ENCODE measurements at regions not wholly inside any gene's neighbourhood (a gene's known extent, or its start where the extent isn't known, plus 50 kb on each side); places are given as distances from the start of the nearest gene placed in this dataset.
"Not testable (repeated sequence)": the region's sequence is repeated elsewhere in the genome, so short reads cannot be mapped to it uniquely, and the experiment has no call there.

DNA sequence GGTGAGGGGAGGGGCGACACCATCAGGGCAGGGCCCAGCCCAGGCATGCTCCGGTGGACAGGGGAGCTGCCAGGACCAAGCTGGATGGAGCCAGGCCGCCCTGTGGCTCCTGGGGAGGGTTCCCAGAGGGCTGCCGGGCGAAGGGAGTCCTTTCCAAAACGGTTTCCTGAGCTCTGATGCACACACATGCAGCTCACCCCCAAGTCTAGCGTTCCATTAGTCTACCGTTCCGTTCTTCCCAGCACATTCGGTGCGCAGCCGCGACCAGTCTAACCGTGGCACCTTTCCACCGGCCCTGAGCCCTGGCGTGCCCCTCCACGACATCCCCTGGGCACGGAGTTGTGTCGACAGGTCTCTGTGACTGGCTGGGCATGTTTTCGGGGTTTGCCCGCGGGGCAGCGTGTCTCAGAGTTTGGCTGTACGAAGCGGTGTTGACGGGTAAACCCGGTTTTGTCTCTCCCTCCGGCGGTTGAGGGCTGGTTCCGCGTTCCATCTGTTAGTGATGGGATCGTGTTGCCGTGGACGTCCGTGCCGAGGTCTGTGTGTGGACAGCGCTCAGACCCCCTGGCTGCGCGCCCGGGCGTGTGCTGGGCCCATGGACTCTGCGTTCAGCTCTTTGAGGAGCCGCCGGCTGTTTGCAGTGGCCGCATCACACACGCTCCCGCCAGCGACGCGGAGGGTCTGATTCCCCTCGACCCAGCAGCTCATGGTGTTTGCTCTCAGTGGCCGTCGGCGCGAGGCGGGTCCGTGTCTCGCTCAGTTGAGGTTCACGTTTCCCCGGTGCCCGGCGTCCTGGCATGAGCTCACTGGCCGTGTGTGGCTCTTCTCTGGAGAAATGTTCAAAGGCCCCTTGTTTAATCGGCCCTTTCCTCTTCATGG is 121.2 kb downstream of the IGLL1 start:
- TF ChIP-seq CTCF (IDR thresholded peaks at IDR 0.05; ENCODE audit: low read length, missing control alignments): no peak
- no peak overlapping the region for H3K4me3 ChIP-seq (replicated peaks; ENCODE audit: low read depth, low read length)
- DNase-seq (ENCODE audit: low read depth): no peak

- TF ChIP-seq CTCF (IDR thresholded peaks at IDR 0.05; ENCODE audit: low read length, missing control alignments): no peak
- no peak for DNase-seq (ENCODE audit: low read depth)
- no peak overlapping the region for H3K4me3 ChIP-seq (replicated peaks; ENCODE audit: low read depth, low read length)
Measured at GRCh38 chr22:23457380-23457985, 122.6 kb downstream of the IGLL1 start.

GRCh38 chr22:23456666-23457379 is 123.3 kb downstream of the IGLL1 start:
- not testable (repeated sequence) for DNase-seq (ENCODE audit: low read depth); H3K4me3 ChIP-seq (replicated peaks; ENCODE audit: low read depth, low read length)

GRCh38 chr22:23454345-23454744 is 125.7 kb downstream of the IGLL1 start:
- DNase-seq (ENCODE audit: low read depth); H3K4me3 ChIP-seq (replicated peaks; ENCODE audit: low read depth, low read length): not testable (repeated sequence)

- no peak for DNase-seq (ENCODE audit: low read depth)
- H3K4me3 ChIP-seq (replicated peaks; ENCODE audit: low read depth, low read length): no peak overlapping the region
- no peak for TF ChIP-seq CTCF (IDR thresholded peaks at IDR 0.05; ENCODE audit: low read length, missing control alignments)
Measured at GRCh38 chr22:23453277-23453676, 126.8 kb downstream of the IGLL1 start.

DNA sequence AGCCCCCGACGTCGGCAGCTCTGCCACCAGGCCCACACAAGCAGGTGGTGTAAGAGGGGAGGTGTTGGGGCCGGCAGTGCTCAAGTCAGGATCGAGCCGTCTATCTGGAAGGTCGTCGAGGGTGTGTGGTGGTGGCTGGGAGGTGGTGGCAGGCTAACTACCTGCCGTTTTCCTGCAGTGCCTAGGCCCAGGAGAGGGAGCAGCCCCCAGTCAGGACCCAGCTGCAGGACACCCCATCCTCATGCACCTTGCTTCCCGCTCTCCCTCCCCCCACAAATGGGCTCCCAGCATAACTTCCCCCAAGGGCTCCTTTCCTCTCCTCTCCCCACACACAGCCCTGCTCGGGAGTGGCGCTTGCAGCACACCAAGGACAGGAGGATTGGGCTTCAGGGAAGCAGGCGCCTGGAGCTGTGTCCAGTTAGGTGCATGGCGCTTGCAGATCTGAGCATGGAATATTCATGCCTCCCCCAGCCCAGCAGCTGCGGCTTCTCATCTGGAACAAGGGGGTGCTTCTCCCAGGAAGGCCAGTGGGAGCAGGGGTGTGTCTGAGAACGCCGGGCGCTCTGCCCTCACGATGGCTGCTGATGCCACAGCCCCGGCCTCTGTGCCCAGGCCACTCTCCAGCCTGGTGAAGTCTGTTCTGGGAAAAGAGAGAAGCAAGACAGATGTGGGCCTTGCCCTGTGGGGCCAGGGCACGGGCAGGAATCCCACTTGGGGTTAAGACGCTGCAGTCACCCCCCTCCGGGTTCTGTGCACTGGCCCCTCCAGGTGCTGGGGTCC is 127.7 kb downstream of the IGLL1 start:
- TF ChIP-seq CTCF (IDR thresholded peaks at IDR 0.05; ENCODE audit: low read length, missing control alignments): no peak
- H3K4me3 ChIP-seq (replicated peaks; ENCODE audit: low read depth, low read length): no peak overlapping the region
- no peak for DNase-seq (ENCODE audit: low read depth)

GRCh38 chr22:23451452-23452230 is 128.4 kb downstream of the IGLL1 start:
- H3K4me3 ChIP-seq (replicated peaks; ENCODE audit: low read depth, low read length); DNase-seq (ENCODE audit: low read depth): not testable (repeated sequence)

DNA sequence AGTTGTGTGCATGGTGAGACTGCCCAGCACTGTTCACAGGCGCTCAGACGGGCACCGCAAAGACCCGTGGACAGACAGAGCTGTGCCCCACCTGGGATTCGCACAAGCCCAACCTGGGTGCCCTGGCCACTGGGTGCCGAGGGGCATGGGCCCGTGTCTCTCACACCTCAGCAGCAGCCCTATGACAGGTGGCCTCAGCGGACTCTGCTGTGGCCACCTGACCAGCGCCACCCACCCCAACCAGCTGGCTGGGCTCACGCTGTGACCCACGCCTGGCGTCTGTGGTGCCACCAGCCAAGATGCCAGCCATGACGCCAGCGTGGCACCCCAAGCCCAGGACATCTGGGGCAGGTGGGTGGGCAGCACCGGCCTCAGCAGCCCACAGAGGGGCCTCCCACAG is 129.3 kb downstream of the IGLL1 start:
- not testable (repeated sequence) for DNase-seq (ENCODE audit: low read depth); H3K4me3 ChIP-seq (replicated peaks; ENCODE audit: low read depth, low read length)
